GM19468 (cell line): ENCODE measurements at regions not wholly inside any gene's neighbourhood (a gene's known extent, or its start where the extent isn't known, plus 50 kb on each side); places are given as distances from the start of the nearest gene placed in this dataset.
"Not testable (repeated sequence)": the region's sequence is repeated elsewhere in the genome, so short reads cannot be mapped to it uniquely, and the experiment has no call there.

ENCODE experiments used
- ATAC-seq: cut with Tn5 transposase; IDR thresholded peaks from one replicate; pipeline ENCODE4 v1.9.1; 2021; ENCODE audit warnings: mild to moderate bottlenecking, moderate library complexity, moderate number of reproducible peaks; ENCODE audit not compliant: unreplicated experiment; ENCODE audit errors: extremely low read depth

- ATAC-seq = no peak
Observed at GRCh38 chr21:17114045-17114444, 398.8 kb upstream of the CXADR start.

GRCh38 chr21:17118638-17119384, 394.0 kb upstream of the CXADR start:
- no peak for ATAC-seq

- ATAC-seq = no peak
Observed at GRCh38 chr21:17119466-17120297, 393.2 kb upstream of the CXADR start.

GRCh38 chr21:17127395-17127794, 385.4 kb upstream of the CXADR start:
- ATAC-seq = not testable (repeated sequence)

- ATAC-seq = no peak
Observed at GRCh38 chr21:17128132-17128531, 384.7 kb upstream of the CXADR start.

GRCh38 chr21:17139159-17139558, 373.7 kb upstream of the CXADR start:
- not testable (repeated sequence) for ATAC-seq

- ATAC-seq = no peak
Observed at GRCh38 chr21:17139696-17140095, 373.1 kb upstream of the CXADR start.

- no peak for ATAC-seq
Observed at GRCh38 chr21:17146426-17146825, 366.4 kb upstream of the CXADR start.

- no peak for ATAC-seq
Observed at GRCh38 chr21:17159697-17160096, 353.1 kb upstream of the CXADR start.

- ATAC-seq = no peak
Observed at GRCh38 chr21:17185674-17186073, 327.2 kb upstream of the CXADR start.

- ATAC-seq = no peak
Observed at GRCh38 chr21:17189963-17190362, 322.9 kb upstream of the CXADR start.

- no peak for ATAC-seq
Observed at GRCh38 chr21:17191346-17191993, 321.4 kb upstream of the CXADR start.

GRCh38 chr21:17195351-17195750, 317.5 kb upstream of the CXADR start:
- no peak for ATAC-seq

- ATAC-seq = no peak
Observed at GRCh38 chr21:17195976-17196375, 316.9 kb upstream of the CXADR start.

- ATAC-seq = no peak
Observed at GRCh38 chr21:17196623-17197022, 316.2 kb upstream of the CXADR start.

GRCh38 chr21:17197996-17198395, 314.8 kb upstream of the CXADR start:
- ATAC-seq = no peak

GRCh38 chr21:17200250-17200649, 312.6 kb upstream of the CXADR start:
- no peak for ATAC-seq

- no peak for ATAC-seq
Observed at GRCh38 chr21:17201741-17202260, 311.0 kb upstream of the CXADR start.

GRCh38 chr21:17214801-17215200, 298.0 kb upstream of the CXADR start:
- no peak for ATAC-seq

GRCh38 chr21:17219050-17219449, 293.8 kb upstream of the CXADR start:
- ATAC-seq = not testable (repeated sequence)

GRCh38 chr21:17231124-17231523, 281.7 kb upstream of the CXADR start:
- no peak for ATAC-seq
